ENCODE measurements at regions not wholly inside any gene's neighbourhood (a gene's known extent, or its start where the extent isn't known, plus 50 kb on each side); places are given as distances from the start of the nearest gene placed in this dataset.

DNA sequence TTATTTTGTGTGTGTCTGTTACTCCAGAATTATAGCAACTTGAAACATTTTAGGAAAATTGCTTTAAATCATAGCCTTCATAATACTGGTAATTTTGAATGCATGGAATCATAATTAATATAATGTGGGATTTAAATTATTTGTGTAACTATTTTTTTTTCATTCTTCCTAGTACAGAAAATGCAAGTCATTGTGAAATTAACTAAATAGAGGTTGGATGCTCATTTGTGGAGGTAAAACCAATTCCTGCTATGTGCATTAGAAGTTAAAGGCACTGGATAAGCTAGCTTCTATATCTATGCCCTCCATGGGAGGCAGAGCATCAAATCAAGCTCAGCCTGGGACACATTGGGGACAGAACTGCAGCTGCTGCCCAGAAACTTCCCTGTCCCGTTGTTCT is 1048.5 kb upstream of the PABPC4L start:
- Histone ChIP-seq H3K27ac (no peak overlapping the region), H3K9me3 (ENCODE audit: low read depth, low read length) (no peaks in the 10 kb centered on the region), H3K4me3 (no peak overlapping the region), H3K9ac (ENCODE audit: insufficient read length) (no peak overlapping the region), H3K36me3 (ENCODE audit: insufficient read depth, low read length) (no peaks in the 10 kb centered on the region)
- no peak for TF ChIP-seq POLR2AphosphoS5 (IDR thresholded peaks at IDR 0.05; ENCODE audit: borderline replicate concordance, low read depth, low read length)
- TF ChIP-seq FOXP2 (optimal IDR thresholded peaks at IDR 0.05; ENCODE audit: control extremely low read depth, extremely low read length, insufficient read depth), result no peak
- TF ChIP-seq EZH2 (IDR thresholded peaks at IDR 0.05), result no peak
- DNase-seq (ENCODE audit: low read depth, low spot score), result no peak

DNA sequence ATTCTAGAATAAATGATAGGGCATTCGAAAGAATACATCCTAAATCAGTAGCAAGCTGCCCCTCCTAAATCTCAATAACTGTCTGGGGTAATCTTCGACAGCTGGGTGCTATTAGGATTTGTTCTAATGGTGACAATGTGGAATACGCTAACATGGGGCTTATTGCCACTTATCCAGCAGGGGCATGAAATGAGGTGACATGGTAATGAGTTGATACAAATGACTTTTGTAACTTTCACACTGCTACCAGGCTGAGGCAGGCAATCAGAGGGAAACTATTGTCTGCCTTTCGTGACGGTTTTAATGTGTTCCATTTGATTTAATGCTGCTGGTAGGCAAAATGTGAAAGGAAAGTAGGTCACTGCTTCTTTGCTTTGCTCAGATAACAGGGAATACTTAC is 1047.4 kb upstream of the PABPC4L start:
- no peak for DNase-seq (ENCODE audit: low read depth, low spot score)
- H3K9me3 ChIP-seq (ENCODE audit: low read depth, low read length), result no peaks in the 10 kb centered on the region

GRCh38 chr4:135244696-135245095 is 1043.1 kb upstream of the PABPC4L start:
- TF ChIP-seq POLR2AphosphoS5 (IDR thresholded peaks at IDR 0.05; ENCODE audit: borderline replicate concordance, low read depth, low read length) (no peak), FOXP2 (optimal IDR thresholded peaks at IDR 0.05; ENCODE audit: control extremely low read depth, extremely low read length, insufficient read depth) (no peak), EZH2 (IDR thresholded peaks at IDR 0.05) (no peak)
- DNase-seq (ENCODE audit: low read depth, low spot score), result no peak
- peak overlapping the region; percentile 80 for H3K27ac ChIP-seq

More for the DNA sequence above, 1047.4 kb upstream of the PABPC4L start:
- no peaks in the 10 kb centered on the region for H3K36me3 ChIP-seq (ENCODE audit: insufficient read depth, low read length)
- no peak overlapping the region for H3K4me3 ChIP-seq
- no peak overlapping the region for H3K27ac ChIP-seq
- H3K9ac ChIP-seq (ENCODE audit: insufficient read length), result no peak overlapping the region
- TF ChIP-seq EZH2 (IDR thresholded peaks at IDR 0.05) (no peak), POLR2AphosphoS5 (IDR thresholded peaks at IDR 0.05; ENCODE audit: borderline replicate concordance, low read depth, low read length) (no peak), FOXP2 (optimal IDR thresholded peaks at IDR 0.05; ENCODE audit: control extremely low read depth, extremely low read length, insufficient read depth) (no peak)

GRCh38 chr4:135244056-135244455 is 1042.5 kb upstream of the PABPC4L start:
- H3K4me3 ChIP-seq, result no peak overlapping the region; the same call in 1 of the 2 replicates
- peak overlapping the region; percentile 80 for H3K27ac ChIP-seq

More at GRCh38 chr4:135244696-135245095, 1043.1 kb upstream of the PABPC4L start:
- no peak overlapping the region for H3K9ac ChIP-seq (ENCODE audit: insufficient read length)
- H3K36me3 ChIP-seq (ENCODE audit: insufficient read depth, low read length), result no peaks in the 10 kb centered on the region
- H3K9me3 ChIP-seq (ENCODE audit: low read depth, low read length), result no peaks in the 10 kb centered on the region
- no peak overlapping the region; the same call in 1 of the 2 replicates for H3K4me3 ChIP-seq

GRCh38 chr4:135240796-135241195 is 1039.2 kb upstream of the PABPC4L start:
- TF ChIP-seq EZH2 (IDR thresholded peaks at IDR 0.05), result no peak
- no peak for TF ChIP-seq POLR2AphosphoS5 (IDR thresholded peaks at IDR 0.05; ENCODE audit: borderline replicate concordance, low read depth, low read length)
- no peak for TF ChIP-seq FOXP2 (optimal IDR thresholded peaks at IDR 0.05; ENCODE audit: control extremely low read depth, extremely low read length, insufficient read depth)
- Histone ChIP-seq H3K27ac (no peak overlapping the region), H3K9ac (ENCODE audit: insufficient read length) (no peak overlapping the region), H3K36me3 (ENCODE audit: insufficient read depth, low read length) (no peaks in the 10 kb centered on the region), H3K4me3 (no peak overlapping the region), H3K9me3 (ENCODE audit: low read depth, low read length) (no peaks in the 10 kb centered on the region)
- DNase-seq (ENCODE audit: low read depth, low spot score), result peak; percentile 61

More at GRCh38 chr4:135244056-135244455, 1042.5 kb upstream of the PABPC4L start:
- DNase-seq (ENCODE audit: low read depth, low spot score), result no peak
- no peak for TF ChIP-seq EZH2 (IDR thresholded peaks at IDR 0.05)
- TF ChIP-seq POLR2AphosphoS5 (IDR thresholded peaks at IDR 0.05; ENCODE audit: borderline replicate concordance, low read depth, low read length), result no peak
- no peak for TF ChIP-seq FOXP2 (optimal IDR thresholded peaks at IDR 0.05; ENCODE audit: control extremely low read depth, extremely low read length, insufficient read depth)
- Histone ChIP-seq H3K9me3 (ENCODE audit: low read depth, low read length) (no peaks in the 10 kb centered on the region), H3K36me3 (ENCODE audit: insufficient read depth, low read length) (no peaks in the 10 kb centered on the region), H3K9ac (ENCODE audit: insufficient read length) (no peak overlapping the region)

DNA sequence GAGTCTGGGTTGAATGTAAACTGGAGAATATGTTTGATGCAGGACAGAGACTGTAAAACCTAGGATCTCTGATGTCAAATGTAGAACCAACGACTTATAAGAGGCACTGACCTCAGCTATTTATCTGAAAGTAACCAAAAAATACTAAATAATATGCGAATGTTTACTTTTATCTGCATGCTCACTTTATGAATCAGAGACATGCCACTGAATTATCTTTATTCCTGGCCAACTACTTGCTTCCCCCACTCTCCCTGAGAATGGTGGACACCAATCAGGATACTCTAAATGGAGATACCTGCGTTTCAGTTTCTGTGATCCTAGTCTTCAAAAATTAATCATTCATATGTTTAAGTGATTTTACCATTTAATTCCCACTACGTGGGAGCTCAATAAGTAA is 1038.4 kb upstream of the PABPC4L start:
- no peak overlapping the region for H3K9ac ChIP-seq (ENCODE audit: insufficient read length)
- no peaks in the 10 kb centered on the region for H3K36me3 ChIP-seq (ENCODE audit: insufficient read depth, low read length)
- no peak overlapping the region for H3K27ac ChIP-seq
- H3K9me3 ChIP-seq (ENCODE audit: low read depth, low read length), result no peaks in the 10 kb centered on the region
- no peak overlapping the region for H3K4me3 ChIP-seq
- no peak for TF ChIP-seq POLR2AphosphoS5 (IDR thresholded peaks at IDR 0.05; ENCODE audit: borderline replicate concordance, low read depth, low read length)
- no peak for TF ChIP-seq EZH2 (IDR thresholded peaks at IDR 0.05)
- TF ChIP-seq FOXP2 (optimal IDR thresholded peaks at IDR 0.05; ENCODE audit: control extremely low read depth, extremely low read length, insufficient read depth), result no peak
- DNase-seq (ENCODE audit: low read depth, low spot score), result no peak

- peak overlapping the region; percentile 62 for H3K4me3 ChIP-seq
- no peaks in the 10 kb centered on the region for H3K36me3 ChIP-seq (ENCODE audit: insufficient read depth, low read length)
- no peak for DNase-seq (ENCODE audit: low read depth, low spot score)
- H3K27ac ChIP-seq, result peak overlapping the region; percentile 37
- H3K9ac ChIP-seq (ENCODE audit: insufficient read length), result no peak overlapping the region
- TF ChIP-seq EZH2 (IDR thresholded peaks at IDR 0.05) (no peak), FOXP2 (optimal IDR thresholded peaks at IDR 0.05; ENCODE audit: control extremely low read depth, extremely low read length, insufficient read depth) (no peak), POLR2AphosphoS5 (IDR thresholded peaks at IDR 0.05; ENCODE audit: borderline replicate concordance, low read depth, low read length) (no peak; the same call in 1 of the 2 replicates)
- no peaks in the 10 kb centered on the region for H3K9me3 ChIP-seq (ENCODE audit: low read depth, low read length)
Measured at GRCh38 chr4:135238940-135239339, 1037.4 kb upstream of the PABPC4L start.

- TF ChIP-seq EZH2 (IDR thresholded peaks at IDR 0.05), result no peak
- Histone ChIP-seq H3K27ac (no peak overlapping the region), H3K36me3 (ENCODE audit: insufficient read depth, low read length) (no peaks in the 10 kb centered on the region), H3K9ac (ENCODE audit: insufficient read length) (no peak overlapping the region), H3K9me3 (ENCODE audit: low read depth, low read length) (no peaks in the 10 kb centered on the region), H3K4me3 (no peak overlapping the region)
- DNase-seq (ENCODE audit: low read depth, low spot score), result no peak
Measured at GRCh38 chr4:135236048-135236447, 1034.5 kb upstream of the PABPC4L start.

DNA sequence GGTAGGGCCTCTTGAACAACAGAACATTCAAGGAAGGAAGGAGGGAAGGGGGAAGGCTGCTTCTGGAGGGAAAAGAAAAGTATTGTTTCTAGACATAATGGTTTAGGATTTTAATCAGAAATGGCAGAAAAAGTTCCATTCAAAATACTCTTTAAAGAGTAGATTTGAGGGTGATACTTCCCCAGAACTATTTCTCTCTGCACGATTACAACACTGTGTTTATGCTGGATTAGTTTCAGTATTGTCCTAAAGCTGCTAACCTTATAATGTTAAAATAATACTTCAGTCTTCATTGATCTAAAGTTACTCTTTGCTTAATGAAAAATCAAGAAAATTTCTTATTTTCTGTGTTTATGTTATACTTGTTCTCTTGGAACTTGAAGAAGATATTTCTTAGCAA is 1026.3 kb upstream of the PABPC4L start:
- Histone ChIP-seq H3K9me3 (ENCODE audit: low read depth, low read length) (no peaks in the 10 kb centered on the region), H3K27ac (no peak overlapping the region), H3K9ac (ENCODE audit: insufficient read length) (no peak overlapping the region), H3K4me3 (no peak overlapping the region), H3K36me3 (ENCODE audit: insufficient read depth, low read length) (no peaks in the 10 kb centered on the region)
- TF ChIP-seq EZH2 (IDR thresholded peaks at IDR 0.05) (no peak), POLR2AphosphoS5 (IDR thresholded peaks at IDR 0.05; ENCODE audit: borderline replicate concordance, low read depth, low read length) (no peak), FOXP2 (optimal IDR thresholded peaks at IDR 0.05; ENCODE audit: control extremely low read depth, extremely low read length, insufficient read depth) (no peak)
- DNase-seq (ENCODE audit: low read depth, low spot score), result no peak

All from SK-N-MC (cell line).